ENCODE measurements at regions not wholly inside any gene's neighbourhood (a gene's known extent, or its start where the extent isn't known, plus 50 kb on each side); places are given as distances from the start of the nearest gene placed in this dataset.
"Not testable (repeated sequence)": the region's sequence is repeated elsewhere in the genome, so short reads cannot be mapped to it uniquely, and the experiment has no call there.

DNA sequence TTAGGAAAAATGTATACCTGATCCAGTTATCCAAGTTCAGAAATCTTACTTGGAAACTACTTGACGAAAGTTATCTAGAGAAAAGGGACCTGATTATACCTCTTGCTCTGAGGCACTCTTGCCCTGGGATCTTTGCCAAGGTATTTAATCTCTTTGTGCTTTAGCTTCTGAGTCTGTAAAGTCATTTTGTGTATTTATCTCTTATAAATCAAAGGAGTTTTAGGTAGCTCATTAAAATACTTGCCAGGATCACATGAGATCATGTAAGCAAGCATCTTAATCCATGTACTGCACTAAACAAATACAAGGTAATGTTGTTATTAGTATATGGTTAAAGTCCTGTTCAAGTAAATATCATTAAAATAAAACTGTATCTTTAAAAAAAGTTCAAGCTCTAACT is 147.5 kb downstream of the IPO8 start:
- TF ChIP-seq, protein P1, sequence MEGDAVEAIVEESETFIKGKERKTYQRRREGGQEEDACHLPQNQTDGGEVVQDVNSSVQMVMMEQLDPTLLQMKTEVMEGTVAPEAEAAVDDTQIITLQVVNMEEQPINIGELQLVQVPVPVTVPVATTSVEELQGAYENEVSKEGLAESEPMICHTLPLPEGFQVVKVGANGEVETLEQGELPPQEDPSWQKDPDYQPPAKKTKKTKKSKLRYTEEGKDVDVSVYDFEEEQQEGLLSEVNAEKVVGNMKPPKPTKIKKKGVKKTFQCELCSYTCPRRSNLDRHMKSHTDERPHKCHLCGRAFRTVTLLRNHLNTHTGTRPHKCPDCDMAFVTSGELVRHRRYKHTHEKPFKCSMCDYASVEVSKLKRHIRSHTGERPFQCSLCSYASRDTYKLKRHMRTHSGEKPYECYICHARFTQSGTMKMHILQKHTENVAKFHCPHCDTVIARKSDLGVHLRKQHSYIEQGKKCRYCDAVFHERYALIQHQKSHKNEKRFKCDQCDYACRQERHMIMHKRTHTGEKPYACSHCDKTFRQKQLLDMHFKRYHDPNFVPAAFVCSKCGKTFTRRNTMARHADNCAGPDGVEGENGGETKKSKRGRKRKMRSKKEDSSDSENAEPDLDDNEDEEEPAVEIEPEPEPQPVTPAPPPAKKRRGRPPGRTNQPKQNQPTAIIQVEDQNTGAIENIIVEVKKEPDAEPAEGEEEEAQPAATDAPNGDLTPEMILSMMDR (IDR thresholded peaks at IDR 0.05; ENCODE audit: insufficient read depth, low read depth, low read length, missing control alignments), result no peak
- H3K4me3 ChIP-seq (ENCODE audit: low read depth, low read length), result no peak overlapping the region
- no peak for DNase-seq (ENCODE audit: low read depth)

DNA sequence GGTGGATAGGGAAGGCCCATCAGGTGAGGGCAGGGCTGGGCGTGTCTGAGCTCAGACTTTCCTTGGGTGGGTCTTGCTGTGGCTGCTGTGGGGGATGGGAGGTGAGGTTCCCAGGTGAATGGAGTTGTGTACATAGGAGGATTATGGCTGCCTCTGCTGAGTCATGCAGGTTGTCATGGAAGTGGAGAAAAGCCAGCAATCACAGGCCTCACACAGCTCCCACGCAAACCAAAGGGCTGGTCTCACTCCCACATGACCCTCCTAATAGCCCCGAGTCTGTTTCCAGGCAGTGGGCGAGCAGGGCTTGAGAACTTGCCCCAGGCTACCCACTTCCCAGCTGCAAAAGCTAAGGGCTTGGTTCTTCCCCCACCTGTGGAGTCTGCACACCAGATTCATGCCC is 149.5 kb downstream of the IPO8 start:
- no peak overlapping the region for H3K4me3 ChIP-seq (ENCODE audit: low read depth, low read length)
- DNase-seq (ENCODE audit: low read depth), result no peak
- TF ChIP-seq, protein P1 (IDR thresholded peaks at IDR 0.05; ENCODE audit: insufficient read depth, low read depth, low read length, missing control alignments), result no peak

DNA sequence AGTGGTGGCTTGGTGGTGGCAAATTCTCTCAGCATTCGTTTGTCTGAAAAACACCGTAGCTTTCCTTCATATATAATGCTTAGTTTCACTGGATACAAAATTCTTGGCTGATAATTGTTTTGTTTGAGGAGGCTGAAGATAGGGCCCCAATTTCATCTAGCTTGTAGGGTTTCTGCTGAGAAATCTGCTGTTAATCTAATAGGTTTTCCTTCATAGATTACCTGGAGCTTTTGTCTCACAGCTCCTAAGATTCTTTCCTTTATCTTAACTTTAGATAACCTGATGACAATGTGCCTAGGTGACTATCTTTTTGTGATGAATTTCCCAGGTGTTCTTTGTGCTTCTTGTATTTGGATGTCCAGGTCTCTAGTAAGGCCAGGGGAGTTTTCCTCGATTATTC is 151.0 kb downstream of the IPO8 start:
- not testable (repeated sequence) for DNase-seq (ENCODE audit: low read depth); H3K4me3 ChIP-seq (ENCODE audit: low read depth, low read length)

DNA sequence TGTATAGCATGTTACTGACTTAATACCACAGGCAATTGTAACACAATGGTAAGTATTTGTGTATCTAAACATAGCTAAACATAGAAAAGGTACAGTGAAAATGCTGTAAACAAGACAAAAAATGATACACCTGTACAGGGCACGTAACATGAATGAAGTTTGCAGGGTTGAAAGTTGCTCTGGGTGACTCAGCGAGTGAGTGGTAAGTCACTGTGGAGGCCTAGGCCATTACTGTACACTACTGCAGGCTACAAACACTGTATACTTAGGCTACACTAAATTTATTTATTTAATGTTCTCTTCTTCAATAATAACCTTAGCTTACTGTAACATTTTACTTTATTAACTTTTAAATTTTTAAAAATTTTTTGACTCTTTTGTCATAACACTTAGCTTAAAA is 158.4 kb downstream of the IPO8 start:
- TF ChIP-seq, protein P1 (IDR thresholded peaks at IDR 0.05; ENCODE audit: insufficient read depth, low read depth, low read length, missing control alignments), result no peak
- no peak overlapping the region for H3K4me3 ChIP-seq (ENCODE audit: low read depth, low read length)
- DNase-seq (ENCODE audit: low read depth), result no peak

DNA sequence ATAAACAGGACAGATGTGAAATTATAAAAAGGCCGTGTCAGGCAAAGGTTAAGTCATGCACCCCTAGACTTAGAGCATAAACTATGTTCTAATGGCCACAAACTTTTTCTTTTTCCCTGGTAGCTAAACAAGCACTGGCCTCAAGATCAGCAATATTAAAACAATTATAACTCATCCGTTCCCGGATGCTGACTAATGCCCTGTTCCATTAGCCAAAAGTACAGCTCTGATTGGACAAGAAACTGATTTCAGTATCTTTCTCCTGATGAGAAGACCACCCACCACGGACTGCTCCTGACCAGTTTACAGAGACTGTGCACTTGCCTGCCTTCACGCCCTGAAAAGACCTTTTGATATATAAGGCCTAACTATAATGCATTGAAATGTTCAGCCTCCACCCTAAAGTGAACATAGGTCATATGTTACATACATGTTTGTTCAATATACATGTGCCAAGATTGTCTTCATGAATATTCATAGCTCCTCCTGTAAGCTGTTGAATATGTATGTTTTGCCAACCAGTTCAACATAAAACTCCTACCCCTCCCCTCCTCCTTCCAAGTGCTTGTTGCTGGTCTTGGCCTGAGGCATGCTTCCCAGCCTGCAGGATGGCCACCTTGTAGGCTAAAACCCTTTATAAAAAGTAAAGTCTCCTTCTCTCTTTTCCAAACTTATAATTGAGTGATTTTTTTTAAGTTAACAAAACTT is 162.0 kb downstream of the IPO8 start:
- TF ChIP-seq, protein P1 (IDR thresholded peaks at IDR 0.05; ENCODE audit: insufficient read depth, low read depth, low read length, missing control alignments), result no peak

DNA sequence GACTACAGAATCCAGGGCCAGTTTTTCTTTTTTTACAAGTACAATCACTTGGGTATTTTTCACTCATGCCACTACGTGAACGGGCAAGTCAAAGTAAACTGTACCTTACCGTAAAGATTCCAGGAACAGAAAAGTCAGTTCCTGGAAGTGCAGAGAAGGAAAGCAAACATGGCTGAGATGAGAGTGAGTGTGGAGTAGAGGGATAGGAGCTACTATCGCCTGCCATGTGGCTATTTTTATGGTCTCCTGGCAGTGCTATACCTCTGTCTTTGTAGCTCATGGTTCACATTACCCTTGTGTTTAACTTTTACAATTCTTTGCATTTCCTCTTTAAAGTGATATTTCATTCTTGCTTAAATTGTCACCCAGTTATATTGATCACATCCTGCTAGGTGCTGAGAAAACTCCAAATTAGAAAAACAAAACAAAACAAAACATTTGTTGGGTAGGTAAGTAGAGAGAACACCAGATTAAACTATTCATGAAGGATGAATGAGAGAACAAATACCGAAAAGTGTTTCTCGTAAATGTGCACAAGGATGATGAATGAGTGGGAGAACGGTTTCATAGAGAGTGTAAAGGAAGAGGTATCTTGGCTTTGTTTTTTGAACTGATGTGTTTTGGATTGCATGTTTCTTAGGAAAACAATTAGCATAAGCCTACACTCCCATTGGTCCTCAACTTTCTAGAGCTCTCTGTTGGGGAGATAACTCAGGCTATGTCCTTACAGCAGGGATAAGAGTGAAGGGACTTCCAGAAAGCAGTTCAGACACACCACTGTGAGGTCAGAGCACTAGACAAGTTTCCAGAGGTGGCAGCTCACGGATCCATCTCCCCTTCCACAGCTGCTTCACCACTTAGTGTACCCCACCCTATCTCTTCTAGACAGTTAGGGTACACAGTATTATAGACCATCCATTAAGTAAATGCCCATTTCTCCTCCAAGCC is 163.7 kb downstream of the IPO8 start:
- H3K4me3 ChIP-seq (ENCODE audit: low read depth, low read length), result no peak overlapping the region
- TF ChIP-seq, protein P1 (IDR thresholded peaks at IDR 0.05; ENCODE audit: insufficient read depth, low read depth, low read length, missing control alignments), result no peak
- no peak for DNase-seq (ENCODE audit: low read depth)

More for the DNA sequence above, 162.0 kb downstream of the IPO8 start:
- no peak for DNase-seq (ENCODE audit: low read depth)
- H3K4me3 ChIP-seq (ENCODE audit: low read depth, low read length), result no peak overlapping the region

DNA sequence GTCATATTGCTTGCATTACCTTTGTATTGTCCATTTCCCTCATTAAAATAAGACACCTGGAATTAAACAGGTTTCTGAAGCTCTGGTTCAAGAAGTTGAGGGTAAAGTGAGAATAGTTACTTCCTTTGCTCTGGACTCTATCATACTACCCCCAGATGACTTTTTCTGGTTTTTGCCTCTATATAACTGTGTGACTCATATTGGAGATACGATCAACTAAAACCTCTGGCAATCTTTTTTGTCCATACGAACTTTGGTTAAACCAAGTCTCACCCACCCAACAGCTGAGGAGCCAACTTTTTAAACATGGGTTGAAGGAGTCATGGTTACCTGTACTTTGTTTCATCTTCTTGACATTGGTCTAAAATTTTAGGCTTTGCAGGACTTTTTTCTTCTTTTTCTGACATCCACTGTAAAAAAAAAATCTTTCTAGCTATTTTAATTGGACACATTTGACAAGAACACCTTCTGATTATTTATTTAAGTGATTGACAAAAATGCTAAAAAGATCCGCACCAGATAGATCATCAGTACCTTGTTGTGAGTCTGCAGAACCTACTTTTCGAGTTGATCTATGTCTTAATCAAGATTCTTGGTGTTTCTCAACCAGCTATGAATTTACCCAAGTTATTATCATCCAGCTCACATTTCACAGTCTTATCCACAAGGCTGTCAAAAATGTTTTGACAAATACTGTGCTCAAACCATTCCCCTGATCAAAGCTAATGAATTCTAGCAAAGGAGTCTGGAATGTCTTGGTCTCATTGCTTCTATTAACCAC is 166.0 kb downstream of the IPO8 start:
- TF ChIP-seq, protein P1 (IDR thresholded peaks at IDR 0.05; ENCODE audit: insufficient read depth, low read depth, low read length, missing control alignments), result no peak
- H3K4me3 ChIP-seq (ENCODE audit: low read depth, low read length), result no peak overlapping the region
- no peak for DNase-seq (ENCODE audit: low read depth)
